Right lung (tissue), 2 donors: ENCODE measurements at regions not wholly inside any gene's neighbourhood (a gene's known extent, or its start where the extent isn't known, plus 50 kb on each side); places are given as distances from the start of the nearest gene placed in this dataset.

Experiments
- DNase-seq, 2 donors: peaks; one replicate each; pipeline ENCODE4 v3.0.0-alpha.2; 2013

DNA sequence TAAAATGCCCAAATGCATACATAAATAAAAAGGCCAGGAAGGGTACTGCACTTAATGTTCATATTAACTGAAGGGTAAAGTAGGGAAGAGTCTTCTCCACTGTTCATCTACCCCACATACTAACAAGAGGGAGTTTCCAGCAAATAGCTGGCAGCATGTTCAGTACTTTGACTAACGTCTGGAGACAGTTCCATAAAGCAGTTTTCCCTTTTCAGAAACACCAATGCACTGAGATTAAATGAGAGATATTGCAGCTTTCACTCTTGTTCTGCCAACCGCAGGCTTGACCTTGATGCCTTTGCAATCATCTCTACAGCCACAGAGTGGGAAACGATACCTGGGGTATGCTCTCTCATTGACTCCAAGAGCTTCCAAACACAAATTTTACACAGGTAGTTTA lies 2123.1 kb upstream of the TENM3 start:
- DNase-seq: peak in 1 of 2 donors; percentile 3

DNA sequence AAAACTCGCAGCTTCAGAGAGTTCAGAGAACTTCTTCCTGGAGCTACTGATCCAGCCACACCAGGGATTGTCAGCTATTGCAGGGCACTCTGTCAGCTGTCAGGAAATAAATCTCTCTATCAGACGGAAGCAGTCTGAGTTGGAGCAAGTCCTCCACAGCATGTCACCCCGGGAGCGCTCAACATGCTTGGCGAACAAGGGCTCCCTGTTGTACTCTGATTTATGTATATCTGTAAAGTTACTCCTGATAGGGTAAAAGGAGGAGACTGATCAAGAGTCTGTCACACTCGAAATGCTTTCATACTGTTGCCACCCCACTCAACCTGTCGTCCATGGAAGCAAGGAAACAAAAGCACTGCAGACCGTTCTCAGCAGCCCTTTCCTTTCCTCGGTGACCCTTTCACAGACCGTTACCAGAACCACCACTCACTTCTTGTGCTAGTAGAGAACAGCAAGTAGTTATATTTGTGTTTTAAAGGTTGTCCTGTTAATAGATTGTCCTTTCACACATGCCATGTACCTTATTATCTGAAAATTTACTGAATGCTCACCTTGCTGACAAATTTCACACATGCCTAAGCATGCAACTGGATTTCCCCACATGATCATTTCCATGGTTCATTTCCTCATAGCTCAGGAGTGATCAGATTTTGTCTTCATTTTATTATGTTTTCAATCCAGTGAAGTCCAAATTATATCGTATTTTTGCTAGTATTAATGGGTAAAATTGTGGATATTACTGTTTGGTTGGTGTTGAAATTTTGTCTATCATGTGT lies 2108.9 kb upstream of the TENM3 start:
- DNase-seq: peak in 1 of 2 donors; percentile 11

DNA sequence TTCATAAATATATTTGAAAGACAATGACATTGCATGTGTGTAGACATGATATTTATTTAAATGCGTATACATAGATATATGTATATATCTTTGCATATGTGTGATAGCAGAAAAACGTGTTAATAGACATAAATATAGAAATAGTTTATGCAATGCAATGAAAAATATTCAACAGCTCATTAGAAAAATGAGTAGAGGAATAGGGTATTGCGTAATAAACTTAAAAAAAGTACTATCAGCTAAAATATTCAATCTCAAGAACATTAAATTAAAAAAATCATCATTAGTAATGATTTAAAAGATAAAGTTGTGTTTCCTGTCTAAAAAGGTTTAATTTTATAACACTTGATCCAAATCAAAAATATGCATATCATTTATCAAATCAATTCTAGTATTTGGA lies 2101.5 kb upstream of the TENM3 start:
- no peak for DNase-seq

DNA sequence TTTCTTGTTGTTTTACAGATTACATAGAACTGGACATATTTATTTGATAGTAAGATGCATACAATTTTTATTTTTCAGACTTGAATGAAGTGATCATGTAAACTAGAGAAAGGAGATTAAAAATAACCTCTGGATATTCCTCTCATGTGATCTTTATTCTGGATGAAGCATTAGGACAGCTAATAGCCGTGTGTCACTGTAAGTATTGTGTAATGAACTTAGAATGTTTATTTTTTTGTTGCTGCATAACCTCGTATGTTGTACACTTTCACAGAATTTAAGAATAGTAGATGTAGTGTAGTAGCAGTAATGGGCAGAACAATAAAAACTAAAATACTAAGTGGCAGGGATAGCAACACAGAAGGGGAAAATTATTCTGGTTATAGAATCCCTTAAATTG lies 2094.5 kb upstream of the TENM3 start:
- no peak for DNase-seq

DNA sequence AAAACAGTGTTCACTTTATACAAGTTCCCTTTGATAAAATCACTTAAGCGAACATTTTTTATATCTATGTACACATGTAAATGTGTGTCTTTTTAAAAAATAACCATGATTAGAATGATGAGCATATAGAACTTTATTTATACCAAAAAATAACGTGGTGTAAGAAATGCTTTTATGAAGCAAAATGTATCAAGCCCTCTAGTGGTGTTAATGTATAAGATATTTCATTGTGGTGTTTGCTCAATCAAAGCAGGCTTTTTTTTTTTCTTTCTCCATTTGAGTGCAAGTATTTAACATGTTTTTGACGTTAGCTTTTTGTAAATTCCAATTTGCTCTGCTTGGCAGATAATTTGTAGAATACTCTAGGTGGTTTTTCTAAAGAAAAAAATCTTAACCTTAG lies 2092.4 kb upstream of the TENM3 start:
- no peak for DNase-seq

DNA sequence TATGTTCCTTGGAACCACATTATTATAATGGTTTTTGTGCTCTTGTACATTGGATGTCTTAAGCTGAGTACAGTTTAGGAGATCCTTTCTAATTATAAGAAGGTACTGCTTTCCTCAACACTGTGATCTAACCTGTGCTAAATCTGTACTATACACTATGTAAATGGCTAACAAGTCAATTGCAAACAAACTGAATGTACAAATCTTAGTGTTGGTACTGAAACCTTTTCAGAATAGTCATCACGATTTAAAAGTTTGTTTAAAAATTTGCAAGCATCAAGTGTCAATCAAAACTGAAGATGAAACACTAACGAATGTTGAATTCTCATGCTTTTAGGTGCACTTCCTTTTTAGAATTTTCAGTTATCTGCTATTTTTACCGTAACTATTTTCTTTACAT lies 2090.4 kb upstream of the TENM3 start:
- DNase-seq: no peak

DNA sequence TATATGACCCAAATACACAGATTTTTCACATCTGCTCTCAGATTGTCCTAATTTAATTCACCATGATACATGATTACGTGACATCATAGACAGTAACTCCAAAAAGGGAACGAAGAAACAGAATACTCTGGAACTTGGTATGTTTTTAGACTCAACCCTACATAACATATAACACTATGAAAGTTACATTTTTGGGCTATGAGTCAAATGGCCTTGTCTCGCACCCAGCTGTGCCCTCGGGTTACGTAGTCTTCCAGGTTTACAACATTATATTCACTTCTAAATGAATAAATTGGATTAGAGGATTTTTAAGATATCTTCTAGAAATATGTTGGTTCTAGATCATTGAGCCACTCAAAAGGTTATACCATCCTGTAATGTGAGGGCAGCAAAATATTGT lies 2089.6 kb upstream of the TENM3 start:
- DNase-seq: no peak

DNA sequence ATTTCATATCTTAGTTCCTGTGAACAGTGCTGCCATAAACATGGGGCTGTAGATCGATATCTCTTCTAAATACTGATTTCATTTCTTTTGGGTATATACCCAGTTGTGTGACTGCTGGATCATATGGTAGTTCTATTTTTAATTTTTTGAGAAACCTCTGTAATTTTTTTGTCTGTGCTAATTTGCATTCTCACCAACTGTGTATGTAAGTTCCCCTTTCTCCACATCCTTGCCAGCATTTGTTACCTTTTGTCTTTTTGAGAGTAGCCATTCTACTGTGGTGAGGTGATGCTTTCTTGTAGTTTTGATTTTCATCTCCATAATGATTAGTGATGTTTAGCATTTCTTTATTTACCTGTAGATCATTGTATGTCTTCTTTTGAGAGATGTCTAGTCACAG lies 2086.5 kb upstream of the TENM3 start:
- DNase-seq: no peak

DNA sequence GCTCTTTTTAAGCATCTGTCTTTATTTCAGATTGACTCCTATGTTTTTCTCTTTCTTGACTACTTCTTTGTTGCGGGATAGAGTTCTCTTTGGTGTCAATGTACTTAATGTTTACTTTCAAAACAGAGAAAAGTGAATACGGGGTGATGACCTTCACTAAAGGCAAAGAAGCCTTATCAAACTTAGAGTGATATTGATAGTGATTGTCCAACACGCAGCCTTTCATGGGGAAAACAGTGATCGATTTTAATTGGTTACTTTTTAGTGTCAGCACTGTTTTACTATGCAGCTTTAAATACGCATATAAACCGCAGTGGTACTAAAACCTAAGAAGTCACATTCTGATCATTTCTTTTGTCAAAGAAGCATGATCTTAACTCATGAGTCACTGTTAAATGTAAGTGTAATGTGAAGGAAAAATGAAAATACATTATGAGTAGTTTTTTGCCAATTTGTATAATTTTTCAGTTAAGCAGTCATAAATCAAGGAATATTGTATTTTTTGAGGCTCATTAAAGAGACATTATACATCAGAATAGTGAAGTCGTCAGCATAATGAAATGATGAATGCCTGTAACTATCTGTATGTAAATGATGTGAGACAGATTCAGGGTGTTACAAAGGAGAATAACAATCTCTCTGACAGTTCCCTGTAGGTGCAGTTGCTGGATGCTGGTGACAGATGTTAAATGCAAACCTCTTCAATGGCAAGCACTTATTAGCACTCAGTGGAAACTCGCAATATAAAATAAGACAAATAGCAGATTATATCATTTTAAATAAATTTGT lies 2082.8 kb upstream of the TENM3 start:
- no peak for DNase-seq

DNA sequence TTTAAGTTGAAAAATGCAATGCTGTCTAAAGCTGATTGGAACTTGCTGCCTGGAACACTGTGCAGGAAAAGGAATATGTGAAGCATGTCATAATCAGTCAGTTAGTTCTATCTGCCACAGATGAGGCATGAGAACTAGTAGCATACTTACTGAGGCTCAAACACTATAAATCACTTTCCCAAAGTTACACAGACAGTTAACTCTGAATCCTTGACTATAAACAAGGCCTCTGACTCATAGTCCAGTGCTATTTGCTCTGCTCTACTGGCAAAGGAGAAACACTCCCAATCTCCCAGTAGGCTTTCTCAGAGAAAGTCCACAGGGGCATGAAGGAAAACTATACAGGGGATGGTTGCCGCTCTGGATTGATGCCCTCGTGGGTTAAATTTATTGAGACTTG lies 2078.4 kb upstream of the TENM3 start:
- no peak for DNase-seq

DNA sequence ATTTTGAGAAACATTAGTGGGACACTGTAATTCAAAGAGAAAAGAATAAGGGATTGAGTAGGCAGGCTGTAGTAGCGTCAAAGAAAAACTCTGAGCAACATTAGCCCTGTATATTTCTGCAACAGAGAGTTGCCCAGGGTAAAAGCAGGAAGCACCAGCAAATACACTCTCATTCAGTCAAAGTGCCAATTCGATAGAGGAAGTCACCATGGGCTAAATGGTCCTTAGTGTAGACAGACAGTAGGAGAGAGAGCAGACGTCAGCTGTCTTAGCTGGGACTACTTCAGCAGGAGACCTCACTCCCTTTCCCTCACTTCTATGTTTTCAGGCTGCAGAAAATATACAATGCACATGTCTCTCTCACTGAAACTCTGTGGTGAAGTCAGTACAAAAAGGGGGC lies 2073.8 kb upstream of the TENM3 start:
- no peak for DNase-seq

DNA sequence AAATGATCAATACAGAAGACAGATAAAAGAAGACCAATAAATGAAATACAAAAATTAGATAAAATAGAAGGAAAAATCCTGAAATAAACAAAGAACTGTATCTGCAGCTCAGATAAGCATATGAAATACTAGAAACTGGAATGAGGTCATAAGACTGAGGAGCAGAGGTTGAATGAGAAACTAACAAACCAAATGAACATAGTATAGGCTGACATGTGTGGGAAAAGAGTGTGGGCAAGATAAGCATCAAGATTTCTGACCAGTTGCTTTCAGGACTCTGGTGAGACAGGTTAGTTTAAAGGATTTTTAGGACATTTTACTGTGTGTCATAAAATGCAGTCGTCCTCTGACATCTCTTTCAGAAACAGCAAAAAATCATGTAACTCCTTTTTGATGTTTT lies 2073.2 kb upstream of the TENM3 start:
- DNase-seq: no peak

DNA sequence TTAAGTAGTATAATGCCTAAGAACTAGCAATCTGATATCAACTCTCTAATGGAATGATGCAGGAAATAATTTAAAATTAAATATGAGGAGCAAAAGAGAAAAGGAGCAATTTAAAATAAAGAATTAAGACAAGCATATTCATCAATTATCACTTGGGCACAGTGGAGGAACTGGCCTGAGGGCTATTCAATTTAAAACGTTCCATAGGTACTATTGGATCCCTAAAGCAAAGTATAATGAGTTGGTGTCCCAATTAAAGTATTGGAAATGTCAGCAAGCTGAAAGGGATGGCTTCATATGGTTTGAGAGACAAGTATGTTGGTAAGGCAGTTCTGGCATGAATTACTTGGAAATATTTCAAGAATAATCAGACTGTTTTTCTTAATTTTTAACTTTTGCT lies 2064.1 kb upstream of the TENM3 start:
- no peak for DNase-seq

DNA sequence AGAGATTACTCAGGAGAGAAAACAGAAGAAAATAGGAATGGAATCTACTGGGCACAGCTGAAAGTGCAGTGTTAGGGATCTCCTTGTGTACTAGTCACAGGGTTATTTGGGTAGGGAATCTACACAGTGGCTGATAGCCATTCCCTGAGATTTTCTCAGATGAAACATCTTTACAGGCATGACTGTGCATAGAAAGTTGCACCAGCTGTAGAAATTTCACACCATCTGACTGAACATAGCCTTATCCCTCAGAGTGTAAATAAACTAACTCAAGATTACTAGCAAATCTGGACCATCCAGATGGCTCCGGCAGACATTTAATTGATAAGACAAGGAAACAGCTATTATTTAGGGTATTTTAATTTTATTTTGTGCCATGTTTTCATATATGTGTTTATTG lies 2053.5 kb upstream of the TENM3 start:
- no peak for DNase-seq

DNA sequence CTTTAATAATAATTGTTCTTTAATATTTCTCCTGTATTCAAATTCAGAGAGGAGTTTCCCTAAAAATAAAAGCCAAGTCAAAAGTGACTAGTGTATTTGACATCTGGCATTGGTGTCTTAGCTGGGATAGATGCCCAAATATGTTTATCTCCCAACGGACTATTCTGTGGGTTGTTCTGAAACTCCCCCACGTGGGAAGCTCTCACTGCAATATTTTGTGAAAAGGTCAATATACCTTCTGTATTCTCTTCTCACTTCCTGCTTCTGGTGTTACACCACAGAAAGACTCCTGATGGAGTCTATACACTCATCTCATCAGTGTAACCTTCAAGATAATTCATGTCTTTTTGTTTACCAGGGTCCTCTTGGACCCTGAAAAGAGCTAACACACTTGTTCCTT lies 2052.8 kb upstream of the TENM3 start:
- no peak for DNase-seq

DNA sequence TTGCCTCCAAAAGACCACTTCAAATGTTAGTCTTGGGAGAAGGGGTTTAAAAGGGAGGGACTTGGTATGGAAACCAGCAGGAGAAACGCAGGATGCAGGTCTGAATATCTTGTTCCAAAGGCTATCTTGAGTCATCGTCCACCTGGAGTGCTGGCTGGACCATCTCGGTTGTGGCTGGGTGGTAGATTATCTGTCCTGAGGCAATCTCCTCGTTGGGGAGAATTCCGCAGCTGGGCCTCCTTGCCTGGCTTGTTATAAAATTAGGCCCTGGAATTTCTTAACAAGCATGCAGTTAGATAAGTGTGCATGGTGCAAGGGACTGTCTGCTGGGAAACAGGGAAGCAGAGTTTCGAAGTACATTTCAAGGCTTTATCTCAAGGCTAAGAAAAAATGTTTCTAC lies 2045.7 kb upstream of the TENM3 start:
- DNase-seq: no peak

DNA sequence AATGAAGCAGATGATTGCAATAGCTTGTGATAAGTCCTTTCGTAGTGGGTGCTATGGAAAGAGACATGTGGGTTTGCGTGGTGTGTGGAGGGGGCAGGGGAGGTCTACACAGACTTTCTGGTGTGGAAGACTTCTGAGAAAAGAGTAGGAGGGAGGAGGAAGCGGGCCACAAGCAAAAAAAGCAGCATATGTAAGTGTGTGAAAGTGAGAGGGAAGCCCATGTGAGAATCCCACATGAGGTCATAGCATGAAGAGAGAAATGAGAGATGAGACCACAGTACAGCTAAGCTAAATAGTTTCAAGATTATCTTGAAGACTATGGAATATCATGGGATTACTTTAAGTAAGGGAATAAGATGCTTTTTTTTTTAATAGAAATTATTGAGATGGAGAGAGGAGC lies 2039.9 kb upstream of the TENM3 start:
- DNase-seq: no peak

DNA sequence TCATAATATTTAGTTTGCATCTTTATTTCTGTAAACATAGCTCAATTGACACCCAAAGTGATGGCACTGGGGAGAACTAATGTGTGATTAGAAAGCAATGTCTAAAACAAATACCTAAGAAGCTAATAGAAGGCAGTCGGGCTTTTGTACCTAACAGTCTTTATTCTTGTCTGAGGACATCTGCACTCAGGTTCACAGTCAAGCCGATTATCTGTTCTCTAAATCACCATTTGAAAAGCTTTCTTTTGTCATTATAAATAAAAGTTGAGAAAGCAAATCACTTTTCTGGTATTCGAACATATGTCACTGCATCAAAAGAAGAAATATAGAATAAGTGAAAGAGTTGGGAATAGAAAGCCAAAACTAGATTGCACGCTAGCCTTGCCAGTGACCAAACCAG lies 2037.9 kb upstream of the TENM3 start:
- DNase-seq: no peak

DNA sequence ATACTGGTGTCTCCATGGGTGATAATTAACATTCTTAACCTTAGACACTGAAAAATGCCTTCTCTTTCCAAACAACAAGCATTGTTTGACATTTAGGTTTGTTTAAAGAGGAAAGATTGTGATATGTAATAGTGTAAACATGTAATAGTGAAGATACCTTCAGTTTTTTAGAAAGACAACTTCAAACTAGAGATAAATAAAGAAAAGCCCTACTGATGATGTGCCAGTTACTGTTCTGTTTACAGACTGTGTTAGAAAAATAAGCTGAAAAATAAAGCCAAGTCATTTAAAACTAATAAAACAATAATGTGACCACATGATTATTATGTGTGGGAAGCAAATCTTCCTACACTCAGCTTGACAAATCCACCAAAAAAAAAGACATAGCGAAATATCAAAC lies 2035.3 kb upstream of the TENM3 start:
- DNase-seq: peak; percentile 64 to 65

DNA sequence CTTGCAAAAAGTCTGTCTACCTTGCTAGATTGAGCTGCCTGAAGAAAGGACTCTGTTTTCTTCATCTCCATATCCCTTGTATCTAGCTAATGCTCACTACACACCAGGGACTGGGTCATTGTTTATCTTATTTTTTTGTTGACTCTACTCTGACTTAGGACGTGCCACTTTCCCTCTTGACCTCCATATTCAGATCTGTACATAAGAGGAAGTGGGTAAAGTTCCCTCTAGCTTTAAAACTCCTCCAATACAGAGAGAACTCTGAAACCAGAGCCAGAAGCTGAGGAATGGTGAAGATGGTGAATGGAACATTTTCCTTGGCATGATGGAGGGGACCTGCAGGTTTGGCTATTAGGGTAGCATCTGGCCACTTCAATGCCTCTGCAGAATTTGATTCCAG lies 2026.1 kb upstream of the TENM3 start:
- DNase-seq: no peak

DNA sequence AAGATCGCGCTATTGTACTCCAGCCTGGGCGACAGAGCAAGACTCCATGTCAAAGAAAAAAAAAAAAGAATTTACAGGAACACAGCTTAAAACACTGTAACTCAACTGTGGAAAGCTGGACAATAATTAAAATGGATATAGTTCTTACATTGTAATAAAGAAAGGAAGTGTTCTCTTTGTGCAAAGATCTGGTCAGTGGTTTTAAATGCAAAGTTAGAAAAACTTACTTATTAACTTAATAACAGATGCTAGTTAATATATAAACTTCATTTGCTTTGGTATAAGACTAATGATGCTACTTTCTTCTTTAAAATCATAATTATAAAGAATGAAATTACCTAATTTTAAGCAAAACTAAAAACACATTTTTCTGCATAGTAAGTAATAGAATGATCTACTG lies 2024.1 kb upstream of the TENM3 start:
- no peak for DNase-seq

DNA sequence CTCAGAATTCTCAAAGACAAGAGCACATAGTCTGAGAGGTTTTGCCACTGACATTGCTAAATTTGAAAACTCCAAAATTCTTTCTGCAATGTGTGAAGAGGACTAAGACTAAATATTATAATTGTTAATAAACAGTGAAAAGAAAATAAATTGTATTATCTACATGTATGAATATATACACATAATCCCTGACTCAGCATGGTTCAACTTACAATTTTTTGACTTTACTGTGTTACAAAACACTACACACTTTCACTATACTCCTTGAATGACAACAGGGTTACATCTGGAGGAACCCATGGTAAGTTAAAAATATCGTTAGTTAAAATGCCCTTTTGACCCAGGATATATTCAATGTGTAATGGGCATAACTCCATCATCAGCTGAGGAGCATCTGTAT lies 2017.2 kb upstream of the TENM3 start:
- DNase-seq: no peak

DNA sequence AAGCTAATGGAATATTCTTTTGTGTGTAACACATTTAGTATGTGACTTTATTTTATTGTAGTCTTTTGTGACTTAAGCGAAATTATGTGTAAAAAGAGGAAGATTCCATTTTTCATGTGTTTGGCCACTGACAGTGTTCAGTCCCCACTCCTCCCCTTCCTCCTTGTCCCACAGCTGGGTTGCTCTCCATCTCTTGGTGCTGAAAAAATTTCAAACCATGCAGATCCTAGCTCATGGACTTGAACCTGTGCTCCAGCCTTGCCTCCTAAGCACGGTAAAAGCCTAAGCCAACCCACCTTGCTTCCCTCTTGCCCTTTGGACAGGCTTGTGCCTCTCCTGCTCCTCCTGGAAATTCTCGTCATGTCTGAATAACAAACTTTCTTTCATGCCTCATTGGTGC lies 2008.5 kb upstream of the TENM3 start:
- no peak for DNase-seq

DNA sequence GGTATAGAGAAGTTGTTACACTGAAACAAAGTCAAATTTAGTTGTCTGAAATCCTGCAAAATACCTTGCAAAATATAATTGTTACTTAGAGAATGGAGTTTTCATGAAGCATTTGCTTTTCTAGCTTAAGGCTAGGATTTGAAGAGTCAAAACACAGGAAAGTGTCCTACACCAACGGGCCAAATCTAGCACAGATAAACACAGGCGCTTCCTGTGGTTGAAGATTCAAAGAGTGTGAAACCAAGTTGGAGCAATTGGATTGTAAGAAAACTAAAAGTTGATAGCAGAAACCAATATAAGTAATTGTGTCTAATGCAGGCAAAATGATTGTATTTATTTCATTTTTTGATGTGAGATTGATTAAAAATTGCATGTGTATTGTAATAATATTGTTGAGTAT lies 2002.5 kb upstream of the TENM3 start:
- no peak for DNase-seq
